ENCODE measurements at regions not wholly inside any gene's neighbourhood (a gene's known extent, or its start where the extent isn't known, plus 50 kb on each side); places are given as distances from the start of the nearest gene placed in this dataset.

- H3K9ac ChIP-seq (ENCODE audit: low read depth in 1 of 2, low read length in 2 of 2), result no peak overlapping the region
- H3K4me3 ChIP-seq (ENCODE audit: low read depth in 1 of 2, low read length in 2 of 2), result no peak overlapping the region
- no peaks in the 10 kb centered on the region for H3K9me3 ChIP-seq (ENCODE audit: control insufficient read depth in 1 of 2, low read length in 2 of 2)
- H3K27me3 ChIP-seq (ENCODE audit: control insufficient read depth in 1 of 2, insufficient read depth in 2 of 2, low read length in 2 of 2), result no peaks in the 10 kb centered on the region
- no peaks in the 10 kb centered on the region for H3K36me3 ChIP-seq (ENCODE audit: control insufficient read depth in 1 of 2, insufficient read depth in 2 of 2, low read length in 2 of 2)
- H3K27ac ChIP-seq (ENCODE audit: low read depth, low read length), result no peak overlapping the region
- H3K4me1 ChIP-seq (ENCODE audit: control insufficient read depth in 1 of 2, insufficient read depth in 2 of 2, low read length in 2 of 2), result no peaks in the 10 kb centered on the region
These were observed 111.8 kb upstream of the CENPW start for GRCh38 chr6:126227833-126228702.

DNA sequence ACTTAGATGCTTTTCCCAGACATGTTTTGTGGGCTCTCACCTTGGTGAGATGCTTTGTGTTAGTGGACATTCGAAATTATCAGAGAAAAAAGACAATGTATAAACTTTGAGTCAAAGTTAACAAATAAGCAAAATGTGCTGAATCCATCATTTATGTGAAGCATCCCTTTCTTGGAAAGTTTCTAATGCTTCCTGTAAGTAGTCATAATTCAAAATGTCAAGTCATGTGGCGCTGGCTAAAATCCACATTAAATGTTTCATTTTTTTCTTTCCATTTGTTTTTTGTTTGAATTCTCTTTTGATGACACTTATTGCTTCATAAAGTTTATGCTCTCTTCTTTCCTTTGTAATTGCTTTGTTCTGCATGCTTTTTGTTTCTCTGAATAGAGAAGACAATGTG is 107.2 kb upstream of the CENPW start:
- Histone ChIP-seq H3K4me1 (ENCODE audit: control insufficient read depth in 1 of 2, insufficient read depth in 2 of 2, low read length in 2 of 2) (no peaks in the 10 kb centered on the region), H3K27ac (ENCODE audit: low read depth, low read length) (no peak overlapping the region), H3K9me3 (ENCODE audit: control insufficient read depth in 1 of 2, low read length in 2 of 2) (no peaks in the 10 kb centered on the region), H3K27me3 (ENCODE audit: control insufficient read depth in 1 of 2, insufficient read depth in 2 of 2, low read length in 2 of 2) (no peaks in the 10 kb centered on the region), H3K4me3 (ENCODE audit: low read depth in 1 of 2, low read length in 2 of 2) (no peak overlapping the region), H3K9ac (ENCODE audit: low read depth in 1 of 2, low read length in 2 of 2) (no peak overlapping the region), H3K36me3 (ENCODE audit: control insufficient read depth in 1 of 2, insufficient read depth in 2 of 2, low read length in 2 of 2) (no peaks in the 10 kb centered on the region)

DNA sequence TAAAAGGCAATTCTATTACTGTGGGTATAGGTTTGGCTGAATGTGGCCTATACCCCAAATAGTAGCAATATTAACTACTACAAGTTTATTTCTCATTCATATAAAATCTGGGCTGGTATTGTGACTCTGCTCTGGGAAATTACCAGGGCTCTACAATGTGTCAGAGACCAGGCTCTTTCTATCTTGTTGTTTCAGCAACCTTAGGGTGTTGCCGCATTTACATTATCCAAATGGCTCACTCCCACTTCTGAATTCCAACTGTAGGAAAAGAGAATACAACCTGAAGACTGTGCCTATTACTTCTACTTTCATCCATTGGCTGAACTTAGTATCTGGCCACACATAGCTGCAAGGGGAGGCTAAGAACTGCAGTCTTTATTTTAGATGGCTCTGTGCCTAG is 106.7 kb upstream of the CENPW start:
- Histone ChIP-seq H3K27me3 (ENCODE audit: control insufficient read depth in 1 of 2, insufficient read depth in 2 of 2, low read length in 2 of 2) (no peaks in the 10 kb centered on the region), H3K9ac (ENCODE audit: low read depth in 1 of 2, low read length in 2 of 2) (no peak overlapping the region), H3K27ac (ENCODE audit: low read depth, low read length) (no peak overlapping the region), H3K4me3 (ENCODE audit: low read depth in 1 of 2, low read length in 2 of 2) (no peak overlapping the region), H3K9me3 (ENCODE audit: control insufficient read depth in 1 of 2, low read length in 2 of 2) (no peaks in the 10 kb centered on the region), H3K4me1 (ENCODE audit: control insufficient read depth in 1 of 2, insufficient read depth in 2 of 2, low read length in 2 of 2) (no peaks in the 10 kb centered on the region), H3K36me3 (ENCODE audit: control insufficient read depth in 1 of 2, insufficient read depth in 2 of 2, low read length in 2 of 2) (no peaks in the 10 kb centered on the region)

DNA sequence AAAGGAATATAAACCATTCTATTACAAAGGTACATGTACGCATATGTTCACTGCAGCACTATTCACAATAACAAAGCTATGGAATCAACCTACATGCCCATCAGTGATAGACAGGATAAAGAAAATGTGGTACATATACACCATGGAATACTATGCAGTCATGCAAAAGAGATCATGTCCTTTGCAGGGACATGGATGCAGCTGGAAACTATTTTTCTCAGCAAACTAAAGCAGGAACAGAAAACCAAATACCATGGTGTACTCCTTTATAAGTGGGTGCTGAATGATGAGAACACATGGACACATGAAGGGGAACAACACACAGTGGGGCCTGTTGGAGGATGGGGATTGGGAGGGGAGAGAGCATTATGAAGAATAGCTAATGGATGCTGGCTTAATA is 104.6 kb upstream of the CENPW start:
- H3K4me1 ChIP-seq (ENCODE audit: control insufficient read depth in 1 of 2, insufficient read depth in 2 of 2, low read length in 2 of 2), result no peaks in the 10 kb centered on the region
- no peaks in the 10 kb centered on the region for H3K36me3 ChIP-seq (ENCODE audit: control insufficient read depth in 1 of 2, insufficient read depth in 2 of 2, low read length in 2 of 2)
- H3K27me3 ChIP-seq (ENCODE audit: control insufficient read depth in 1 of 2, insufficient read depth in 2 of 2, low read length in 2 of 2), result no peaks in the 10 kb centered on the region
- H3K9ac ChIP-seq (ENCODE audit: low read depth in 1 of 2, low read length in 2 of 2), result no peak overlapping the region
- H3K4me3 ChIP-seq (ENCODE audit: low read depth in 1 of 2, low read length in 2 of 2), result no peak overlapping the region
- H3K9me3 ChIP-seq (ENCODE audit: control insufficient read depth in 1 of 2, low read length in 2 of 2), result no peaks in the 10 kb centered on the region
- H3K27ac ChIP-seq (ENCODE audit: low read depth, low read length), result no peak overlapping the region

DNA sequence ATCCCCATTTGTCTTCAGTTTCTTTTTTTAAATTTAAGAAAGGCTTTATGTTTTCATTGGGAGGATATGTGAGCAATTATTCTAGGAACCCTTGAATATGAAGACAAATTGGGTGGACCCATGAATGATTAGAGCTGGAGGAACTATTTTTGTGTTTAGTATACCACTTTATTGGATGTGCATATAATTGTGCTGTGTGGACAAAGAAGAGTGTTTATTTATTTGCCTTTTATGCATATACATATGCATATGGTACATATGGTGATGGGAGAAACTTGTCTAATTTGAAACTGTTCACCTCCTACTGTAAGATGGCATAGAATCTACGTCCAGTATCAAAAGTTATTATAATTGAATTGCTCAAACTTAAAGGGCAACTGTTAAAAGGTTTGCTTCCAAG is 94.8 kb upstream of the CENPW start:
- no peak overlapping the region for H3K4me3 ChIP-seq (ENCODE audit: low read depth in 1 of 2, low read length in 2 of 2)
- no peak overlapping the region for H3K9ac ChIP-seq (ENCODE audit: low read depth in 1 of 2, low read length in 2 of 2)
- no peaks in the 10 kb centered on the region for H3K4me1 ChIP-seq (ENCODE audit: control insufficient read depth in 1 of 2, insufficient read depth in 2 of 2, low read length in 2 of 2)
- no peak overlapping the region for H3K27ac ChIP-seq (ENCODE audit: low read depth, low read length)
- H3K9me3 ChIP-seq (ENCODE audit: control insufficient read depth in 1 of 2, low read length in 2 of 2), result no peaks in the 10 kb centered on the region
- H3K27me3 ChIP-seq (ENCODE audit: control insufficient read depth in 1 of 2, insufficient read depth in 2 of 2, low read length in 2 of 2), result no peaks in the 10 kb centered on the region
- H3K36me3 ChIP-seq (ENCODE audit: control insufficient read depth in 1 of 2, insufficient read depth in 2 of 2, low read length in 2 of 2), result no peaks in the 10 kb centered on the region

DNA sequence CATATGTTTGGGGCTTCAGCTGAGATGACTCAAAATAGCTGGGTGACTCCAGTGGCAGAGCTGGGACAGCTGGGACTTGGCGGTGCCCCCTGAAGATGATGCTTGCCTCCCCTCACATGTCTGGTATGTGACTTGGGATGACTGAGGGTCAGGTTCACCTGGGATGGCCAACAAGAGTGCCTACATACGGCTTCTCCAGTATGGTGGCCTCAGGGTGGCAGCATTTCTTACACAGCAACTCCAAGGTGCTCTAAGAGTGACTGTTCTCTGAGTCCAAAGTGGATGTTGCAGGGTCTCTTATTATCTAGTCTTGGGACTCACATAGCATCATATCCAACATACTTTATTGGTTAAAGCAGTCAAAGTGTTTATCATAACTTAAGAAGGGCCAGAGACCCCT is 87.8 kb upstream of the CENPW start:
- no peaks in the 10 kb centered on the region for H3K36me3 ChIP-seq (ENCODE audit: control insufficient read depth in 1 of 2, insufficient read depth in 2 of 2, low read length in 2 of 2)
- no peaks in the 10 kb centered on the region for H3K4me1 ChIP-seq (ENCODE audit: control insufficient read depth in 1 of 2, insufficient read depth in 2 of 2, low read length in 2 of 2)
- no peak overlapping the region for H3K4me3 ChIP-seq (ENCODE audit: low read depth in 1 of 2, low read length in 2 of 2)
- no peak overlapping the region for H3K9ac ChIP-seq (ENCODE audit: low read depth in 1 of 2, low read length in 2 of 2)
- no peak overlapping the region for H3K27ac ChIP-seq (ENCODE audit: low read depth, low read length)
- no peaks in the 10 kb centered on the region for H3K9me3 ChIP-seq (ENCODE audit: control insufficient read depth in 1 of 2, low read length in 2 of 2)
- H3K27me3 ChIP-seq (ENCODE audit: control insufficient read depth in 1 of 2, insufficient read depth in 2 of 2, low read length in 2 of 2), result no peaks in the 10 kb centered on the region

GRCh38 chr6:126253431-126253830 is 86.5 kb upstream of the CENPW start:
- peaks cover 0 to 2% of the 10 kb centered on the region in 2 donors for H3K9me3 ChIP-seq (ENCODE audit: control insufficient read depth in 1 of 2, low read length in 2 of 2)
- no peaks in the 10 kb centered on the region for H3K36me3 ChIP-seq (ENCODE audit: control insufficient read depth in 1 of 2, insufficient read depth in 2 of 2, low read length in 2 of 2)
- H3K27me3 ChIP-seq (ENCODE audit: control insufficient read depth in 1 of 2, insufficient read depth in 2 of 2, low read length in 2 of 2), result no peaks in the 10 kb centered on the region
- no peak overlapping the region for H3K9ac ChIP-seq (ENCODE audit: low read depth in 1 of 2, low read length in 2 of 2)
- no peaks in the 10 kb centered on the region for H3K4me1 ChIP-seq (ENCODE audit: control insufficient read depth in 1 of 2, insufficient read depth in 2 of 2, low read length in 2 of 2)
- no peak overlapping the region for H3K27ac ChIP-seq (ENCODE audit: low read depth, low read length)
- no peak overlapping the region for H3K4me3 ChIP-seq (ENCODE audit: low read depth in 1 of 2, low read length in 2 of 2)

- Histone ChIP-seq H3K9ac (ENCODE audit: low read depth in 1 of 2, low read length in 2 of 2) (no peak overlapping the region), H3K9me3 (ENCODE audit: control insufficient read depth in 1 of 2, low read length in 2 of 2) (peaks cover 8% of the 10 kb centered on the region in 2 donors), H3K36me3 (ENCODE audit: control insufficient read depth in 1 of 2, insufficient read depth in 2 of 2, low read length in 2 of 2) (no peaks in the 10 kb centered on the region), H3K4me3 (ENCODE audit: low read depth in 1 of 2, low read length in 2 of 2) (no peak overlapping the region), H3K27ac (ENCODE audit: low read depth, low read length) (no peak overlapping the region), H3K27me3 (ENCODE audit: control insufficient read depth in 1 of 2, insufficient read depth in 2 of 2, low read length in 2 of 2) (no peaks in the 10 kb centered on the region), H3K4me1 (ENCODE audit: control insufficient read depth in 1 of 2, insufficient read depth in 2 of 2, low read length in 2 of 2) (no peaks in the 10 kb centered on the region)
These were observed 81.8 kb upstream of the CENPW start for GRCh38 chr6:126258150-126258549.

- Histone ChIP-seq H3K9ac (ENCODE audit: low read depth in 1 of 2, low read length in 2 of 2) (no peak overlapping the region), H3K4me1 (ENCODE audit: control insufficient read depth in 1 of 2, insufficient read depth in 2 of 2, low read length in 2 of 2) (no peaks in the 10 kb centered on the region), H3K9me3 (ENCODE audit: control insufficient read depth in 1 of 2, low read length in 2 of 2) (peaks cover 8% of the 10 kb centered on the region in 2 donors), H3K27ac (ENCODE audit: low read depth, low read length) (no peak overlapping the region), H3K27me3 (ENCODE audit: control insufficient read depth in 1 of 2, insufficient read depth in 2 of 2, low read length in 2 of 2) (no peaks in the 10 kb centered on the region), H3K4me3 (ENCODE audit: low read depth in 1 of 2, low read length in 2 of 2) (no peak overlapping the region), H3K36me3 (ENCODE audit: control insufficient read depth in 1 of 2, insufficient read depth in 2 of 2, low read length in 2 of 2) (no peaks in the 10 kb centered on the region)
These were observed 78.0 kb upstream of the CENPW start for GRCh38 chr6:126261792-126262421.

DNA sequence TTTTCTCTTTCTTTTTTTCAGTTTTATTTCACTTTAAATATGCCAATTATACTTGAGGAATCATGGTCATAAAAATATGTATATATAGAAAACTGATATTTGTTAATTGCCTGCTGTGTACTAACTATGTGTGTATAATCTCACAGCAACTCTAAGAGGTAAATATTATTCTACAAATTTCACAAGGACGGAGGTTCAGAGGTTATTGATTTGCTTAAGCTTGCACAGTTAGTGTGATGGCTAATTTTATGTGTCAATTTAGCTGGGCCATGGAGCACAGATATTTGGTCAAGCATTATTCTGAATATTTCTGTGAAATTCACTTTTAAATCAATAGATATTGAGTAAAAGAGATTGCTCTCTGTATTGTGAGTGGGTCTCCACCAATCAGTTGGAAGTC is 75.7 kb upstream of the CENPW start:
- Histone ChIP-seq H3K4me3 (ENCODE audit: low read depth in 1 of 2, low read length in 2 of 2) (no peak overlapping the region), H3K4me1 (ENCODE audit: control insufficient read depth in 1 of 2, insufficient read depth in 2 of 2, low read length in 2 of 2) (no peaks in the 10 kb centered on the region), H3K36me3 (ENCODE audit: control insufficient read depth in 1 of 2, insufficient read depth in 2 of 2, low read length in 2 of 2) (no peaks in the 10 kb centered on the region), H3K27ac (ENCODE audit: low read depth, low read length) (no peak overlapping the region), H3K9me3 (ENCODE audit: control insufficient read depth in 1 of 2, low read length in 2 of 2) (peaks cover 7 to 8% of the 10 kb centered on the region in 2 donors), H3K9ac (ENCODE audit: low read depth in 1 of 2, low read length in 2 of 2) (no peak overlapping the region), H3K27me3 (ENCODE audit: control insufficient read depth in 1 of 2, insufficient read depth in 2 of 2, low read length in 2 of 2) (no peaks in the 10 kb centered on the region)
